Fibroblast of villous mesenchyme (primary cell): ENCODE measurements at regions not wholly inside any gene's neighbourhood (a gene's known extent, or its start where the extent isn't known, plus 50 kb on each side); places are given as distances from the start of the nearest gene placed in this dataset.
"Not testable (repeated sequence)": the region's sequence is repeated elsewhere in the genome, so short reads cannot be mapped to it uniquely, and the experiment has no call there.

Source experiments
- DNase-seq: peaks from one replicate; pipeline ENCODE4 v3.0.0-alpha.2; 2010; ENCODE audit warnings: low read depth
- H3K4me3 ChIP-seq: 2 replicates; pipeline ENCODE4 v1.5.1; 2011; ENCODE audit warnings: low read depth, mild to moderate bottlenecking, low read length
- CTCF ChIP-seq: IDR thresholded peaks from 2 replicates; pipeline ENCODE4 v1.5.1; 2012; ENCODE audit warnings: low read depth, mild to moderate bottlenecking, low read length; ENCODE audit not compliant: insufficient read depth

- no peak for DNase-seq
- H3K4me3 ChIP-seq = no peak overlapping the region
- no peak for TF ChIP-seq CTCF
Measured at GRCh38 chr5:30501065-30501464, 692.4 kb upstream of the CDH6 start.

GRCh38 chr5:30500513-30500912 is 693.0 kb upstream of the CDH6 start:
- no peak for DNase-seq
- no peak for TF ChIP-seq CTCF
- no peak overlapping the region for H3K4me3 ChIP-seq

- no peak overlapping the region for H3K4me3 ChIP-seq
- TF ChIP-seq CTCF = no peak
- DNase-seq = no peak
Measured at GRCh38 chr5:30499402-30499801, 694.1 kb upstream of the CDH6 start.

GRCh38 chr5:30498972-30499371 is 694.5 kb upstream of the CDH6 start:
- DNase-seq = no peak
- no peak for TF ChIP-seq CTCF
- no peak overlapping the region for H3K4me3 ChIP-seq

GRCh38 chr5:30498509-30498908 is 695.0 kb upstream of the CDH6 start:
- not testable (repeated sequence) for DNase-seq, H3K4me3 ChIP-seq

- DNase-seq, H3K4me3 ChIP-seq: not testable (repeated sequence)
Measured at GRCh38 chr5:30494113-30494512, 699.4 kb upstream of the CDH6 start.

GRCh38 chr5:30479104-30479503 is 714.4 kb upstream of the CDH6 start:
- TF ChIP-seq CTCF = no peak
- no peak overlapping the region for H3K4me3 ChIP-seq
- DNase-seq = no peak

- no peak for DNase-seq
- no peak overlapping the region for H3K4me3 ChIP-seq
- TF ChIP-seq CTCF = no peak
Measured at GRCh38 chr5:30475429-30475828, 718.1 kb upstream of the CDH6 start.
